ENCODE measurements at regions not wholly inside any gene's neighbourhood (a gene's known extent, or its start where the extent isn't known, plus 50 kb on each side); places are given as distances from the start of the nearest gene placed in this dataset.

DNA sequence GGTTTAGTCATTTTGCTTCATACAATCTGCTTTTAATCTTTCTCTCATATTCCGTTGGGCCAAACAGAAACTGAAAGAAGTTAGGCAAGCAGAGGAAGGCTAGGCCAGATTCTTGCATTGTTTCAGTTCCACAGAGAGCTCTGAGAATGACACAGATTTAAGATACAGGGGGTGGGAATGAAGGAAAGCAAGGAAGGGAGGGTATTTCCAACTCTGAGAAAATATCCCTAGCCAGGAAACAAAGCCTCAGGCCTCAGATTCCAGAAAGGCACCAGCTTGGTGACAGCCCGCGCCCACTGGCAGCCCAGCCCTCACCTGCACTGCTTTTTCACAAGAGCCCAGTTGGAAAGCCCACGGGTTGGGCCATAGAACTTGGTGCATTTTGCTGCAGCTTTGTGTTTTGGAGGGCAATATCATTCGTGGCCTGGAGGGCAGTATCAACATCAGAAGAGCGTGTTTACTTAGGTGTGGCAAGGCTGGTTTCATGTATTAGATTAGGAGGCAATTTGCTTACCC is 63.5 kb downstream of the ENC1 start:
- peak; percentile 48 for DNase-seq

- peak; percentile 91 for DNase-seq
Measured at GRCh38 chr5:74575741-74576538, 64.6 kb downstream of the ENC1 start.

- DNase-seq = no peak
Measured at GRCh38 chr5:74570250-74570649, 70.3 kb downstream of the ENC1 start.

- DNase-seq = no peak
Measured at GRCh38 chr5:74567411-74567995, 73.0 kb downstream of the ENC1 start.

- DNase-seq = no peak
Measured at GRCh38 chr5:74562122-74562521, 78.4 kb downstream of the ENC1 start.

DNA sequence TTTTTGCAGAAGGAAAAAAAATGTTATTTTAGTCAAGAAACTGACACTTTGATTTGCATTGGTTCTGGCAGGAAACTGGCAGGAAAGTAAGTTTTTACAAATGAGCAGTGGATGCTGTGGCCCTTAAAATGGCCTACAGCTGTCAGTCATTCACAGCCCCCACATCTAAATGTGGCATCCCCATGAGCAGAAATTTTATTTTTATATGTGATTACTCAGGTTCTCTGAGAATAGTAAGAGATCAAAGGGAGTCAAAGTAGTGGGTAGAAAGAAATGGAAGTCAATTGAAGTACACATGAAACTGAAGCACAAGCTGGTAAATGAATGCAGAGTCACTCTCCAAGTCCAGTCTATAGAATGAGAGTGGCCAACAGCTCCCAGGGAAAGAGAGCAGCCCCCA is 80.3 kb downstream of the ENC1 start:
- DNase-seq = no peak

DNA sequence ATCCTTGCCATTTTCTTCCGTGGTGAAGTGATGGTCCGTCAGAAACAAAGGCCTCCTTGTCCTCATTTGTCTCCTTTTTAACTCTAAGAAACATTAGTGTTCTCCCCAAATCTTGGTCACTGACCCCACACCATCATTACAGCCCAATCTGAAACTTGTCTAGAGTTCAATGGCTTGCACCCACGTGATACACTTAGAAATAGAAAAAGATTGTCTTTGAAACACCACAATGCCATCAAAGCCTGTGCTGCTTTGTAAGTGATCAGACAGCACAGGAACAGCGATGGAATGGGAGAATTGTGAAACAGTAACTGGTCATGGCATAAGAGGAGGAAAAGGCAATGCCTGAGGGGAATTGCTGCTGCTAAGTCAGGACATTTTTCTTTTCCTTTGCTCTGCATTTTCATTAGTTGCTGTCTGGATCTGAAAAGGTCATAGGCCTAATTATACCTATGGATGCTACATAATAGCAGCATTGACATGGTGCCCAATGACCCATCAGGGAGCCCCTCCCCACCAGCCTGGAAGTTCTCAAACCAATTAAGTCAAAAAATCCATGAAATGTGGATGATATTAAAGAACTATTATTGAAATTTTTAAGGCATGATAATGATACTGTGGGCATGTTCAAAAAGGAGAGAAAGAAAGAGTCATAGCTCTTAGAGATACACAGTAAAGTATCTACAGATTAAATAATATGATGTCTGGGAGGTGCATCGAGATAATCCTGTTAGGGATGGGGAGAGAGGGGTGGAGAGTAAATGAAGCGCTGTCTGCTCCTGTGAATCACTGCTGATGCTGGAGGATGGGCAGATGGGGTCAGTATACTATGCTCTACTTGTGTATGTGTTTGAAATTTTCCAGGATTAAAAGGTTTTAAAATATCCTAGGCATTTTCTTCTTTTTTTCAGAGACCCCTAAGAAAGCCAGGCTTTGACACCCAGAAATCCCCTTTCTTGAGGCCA is 83.6 kb downstream of the ENC1 start:
- DNase-seq = peak; percentile 95

GRCh38 chr5:74556006-74556405 is 84.5 kb downstream of the ENC1 start:
- peak; percentile 94 for DNase-seq

GRCh38 chr5:74552101-74552500 is 88.4 kb downstream of the ENC1 start:
- no peak for DNase-seq

DNA sequence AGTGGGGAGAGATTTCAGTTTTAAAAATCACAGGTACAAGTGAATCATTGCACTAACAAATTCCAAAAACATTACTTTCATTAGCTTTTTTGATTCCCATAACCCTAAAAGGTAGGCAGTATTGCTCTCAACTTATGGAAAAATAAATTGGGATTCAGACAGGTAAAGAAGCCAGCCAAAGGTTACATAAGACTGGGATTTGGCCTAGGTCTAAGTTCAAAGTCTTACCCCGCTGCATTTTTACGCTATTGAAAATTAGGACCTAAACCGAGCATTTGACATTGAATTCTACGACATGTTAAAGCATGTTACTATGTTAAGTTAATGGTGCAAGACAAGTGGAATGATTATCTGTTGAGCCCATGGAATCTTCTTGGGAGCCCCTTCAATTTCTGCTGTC is 89.6 kb downstream of the ENC1 start:
- DNase-seq = no peak

- no peak for DNase-seq
Measured at GRCh38 chr5:74549384-74549783, 91.1 kb downstream of the ENC1 start.

DNA sequence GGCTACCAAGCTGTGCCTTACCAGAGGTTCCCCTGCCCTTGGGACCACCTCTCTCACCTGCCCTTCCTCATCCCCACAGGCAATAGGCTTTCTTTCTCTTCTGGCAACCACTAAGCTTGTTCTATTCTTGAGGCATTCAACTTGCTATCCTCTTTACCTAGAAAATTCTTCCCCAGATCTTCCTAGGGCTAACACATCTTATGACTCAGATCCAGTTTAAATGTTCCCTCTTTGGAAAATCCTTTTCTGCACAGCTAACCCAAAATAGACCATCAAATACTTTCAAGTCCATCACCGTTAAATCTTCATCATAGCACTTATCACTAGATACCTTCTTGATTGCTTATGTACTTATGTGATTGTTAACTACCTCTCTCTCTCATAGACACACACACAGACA is 93.7 kb downstream of the ENC1 start:
- DNase-seq = no peak

- no peak for DNase-seq
Measured at GRCh38 chr5:74544811-74545210, 95.7 kb downstream of the ENC1 start.

- peak; percentile 92 for DNase-seq
Measured at GRCh38 chr5:74543162-74543995, 97.1 kb downstream of the ENC1 start.

- peak; percentile 20 for DNase-seq
Measured at GRCh38 chr5:74542482-74542881, 98.0 kb downstream of the ENC1 start.

DNA sequence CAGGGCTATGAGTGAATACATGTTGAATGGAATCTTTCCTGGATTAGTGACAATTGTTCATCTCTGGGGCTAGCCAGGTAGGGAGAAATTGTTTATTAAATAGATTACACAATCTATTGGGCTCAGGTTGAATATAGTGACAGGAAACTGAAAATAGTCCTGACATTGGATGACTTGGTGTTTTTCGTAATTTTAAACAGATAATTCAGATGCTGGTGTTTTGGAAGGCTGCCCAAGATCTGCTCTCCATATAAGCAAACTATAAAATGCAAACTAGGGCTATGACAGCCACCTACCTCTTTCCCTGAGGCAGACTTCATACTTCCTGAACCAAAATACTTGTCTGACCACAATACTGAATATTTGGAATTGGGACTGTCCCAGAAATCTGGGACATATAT is 99.1 kb downstream of the ENC1 start:
- DNase-seq = no peak

DNA sequence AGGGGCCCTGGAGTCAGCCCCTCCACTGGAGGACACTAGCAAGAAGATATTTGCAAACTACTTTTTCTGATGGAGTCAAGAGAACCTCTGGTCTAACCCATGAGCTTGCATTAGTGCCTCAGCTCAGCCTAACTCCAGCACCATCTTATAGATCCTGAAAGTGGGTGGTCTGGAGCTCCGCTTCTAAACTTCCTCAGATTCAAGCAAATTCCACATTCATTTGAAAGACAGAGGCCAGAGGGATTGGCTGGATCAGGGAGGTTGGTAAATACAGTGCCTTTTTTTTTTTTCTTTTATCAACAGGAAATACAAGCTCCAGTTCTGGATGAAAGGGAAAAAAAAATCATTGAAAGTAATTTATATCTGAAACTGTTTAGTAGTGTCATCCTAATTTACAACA is 99.9 kb downstream of the ENC1 start:
- DNase-seq = no peak

GRCh38 chr5:74539986-74540385 is 100.5 kb downstream of the ENC1 start:
- DNase-seq = no peak

DNA sequence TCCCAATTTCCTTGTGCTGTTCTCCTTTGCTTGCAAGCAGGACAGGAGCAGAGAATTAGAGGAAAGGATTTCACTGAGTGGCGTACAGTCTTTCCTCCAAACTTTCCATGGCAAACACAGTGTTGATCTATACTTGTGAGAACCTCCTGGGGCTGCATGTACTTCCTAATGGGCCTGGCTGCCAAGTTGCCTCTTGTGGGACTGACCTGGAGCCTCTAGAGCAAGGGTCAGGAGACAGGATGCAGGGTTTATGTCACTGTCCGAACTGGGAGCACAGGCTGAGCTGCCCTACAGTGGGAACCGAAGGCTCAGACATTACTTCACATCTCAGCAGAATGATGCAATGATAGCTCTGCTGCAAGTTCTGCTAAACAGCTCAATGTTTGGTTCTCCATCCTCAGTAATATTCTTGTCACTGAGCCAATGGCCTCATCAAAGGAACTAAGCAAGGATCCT is 102.3 kb downstream of the ENC1 start:
- no peak for DNase-seq

GRCh38 chr5:74536658-74537057 is 103.9 kb downstream of the ENC1 start:
- DNase-seq = no peak

GRCh38 chr5:74535926-74536325 is 104.6 kb downstream of the ENC1 start:
- no peak for DNase-seq

GRCh38 chr5:74534397-74535129 is 106.0 kb downstream of the ENC1 start:
- DNase-seq = no peak

Data from NCI-H69 (cell line).